H1 (cell line): ENCODE measurements at regions not wholly inside any gene's neighbourhood (a gene's known extent, or its start where the extent isn't known, plus 50 kb on each side); places are given as distances from the start of the nearest gene placed in this dataset.

Experiments
- CTCF ChIA-PET: fragments of 300-600 bp; sonication (Branson Sonifier 250); formaldehyde crosslinking; loops from one replicate; lab custom pipeline; 2021; ENCODE audit not compliant: partially characterized antibody; lab: Charles Lee
- POLR2A ChIA-PET: fragments of 300-600 bp; sonication (Branson Sonifier 250); formaldehyde crosslinking; loops from one replicate; lab custom pipeline; 2021; ENCODE audit warnings: inconsistent platforms; ENCODE audit not compliant: partially characterized antibody; lab: Charles Lee
- DNase-seq, 2 experiments: peaks; one replicate each; pipeline versions ENCODE4 v3.0.0 to v3.0.0-alpha.2; 2010 to 2022; ENCODE audit warnings: low spot score in 2 of 2, low read depth in 1 of 2, mixed read lengths in 1 of 2
- FAIRE-seq: peaks from 2 replicates; lab custom pipeline; 2011; peaks lifted over from hg19 to GRCh38; lab: Jason Lieb, UNC
- H2AFZ ChIP-seq: 2 replicates; pipeline ENCODE4 v1.8.1; 2012; ENCODE audit warnings: low read length, inconsistent platforms
- H2AK5ac ChIP-seq: 2 replicates; pipeline ENCODE4 v1.6.1; 2013; ENCODE audit warnings: low read depth, low read length
- H2BK120ac ChIP-seq: replicated peaks from 2 replicates; pipeline ENCODE3; 2013; ENCODE audit warnings: low read depth, low read length, inconsistent platforms
- H2BK12ac ChIP-seq: 2 replicates; pipeline ENCODE4 v1.6.1; 2013; ENCODE audit warnings: low read depth, low read length
- H2BK15ac ChIP-seq: 2 replicates; pipeline ENCODE4 v1.6.1; 2013; ENCODE audit warnings: low read length
- H2BK20ac ChIP-seq: 2 replicates; pipeline ENCODE4 v1.6.1; 2013; ENCODE audit warnings: low read length
- H2BK5ac ChIP-seq: 2 replicates; pipeline ENCODE4 v1.6.1; 2013; ENCODE audit warnings: low read depth, low read length
- H3K14ac ChIP-seq: 2 replicates; pipeline ENCODE4 v1.6.1; 2013; ENCODE audit warnings: inconsistent platforms; ENCODE audit not compliant: insufficient read length
- H3K18ac ChIP-seq: 2 replicates; pipeline ENCODE4 v1.6.1; 2013; ENCODE audit warnings: low read length; ENCODE audit errors: extremely low read depth
- H3K23ac ChIP-seq: 2 replicates; pipeline ENCODE4 v1.6.1; 2013; ENCODE audit warnings: inconsistent platforms; ENCODE audit not compliant: insufficient read length
- H3K23me2 ChIP-seq: 2 replicates; pipeline ENCODE4 v1.6.1; 2013; ENCODE audit warnings: low read depth, low read length
- H3K27ac ChIP-seq: 2 replicates; pipeline ENCODE4 v1.6.1; 2011; ENCODE audit warnings: low read depth, low read length, inconsistent platforms
- H3K27me3 ChIP-seq, 4 experiments: replicated peaks in 1 of 4; 1 replicate in 1 of 4; 2 replicates in 3 of 4; pipeline versions ENCODE4 v1.6.1 to v1.8.1; 2011 to 2013; ENCODE audit warnings: low read length in 3 of 4, mild to moderate bottlenecking in 3 of 4, inconsistent platforms in 2 of 4, mixed read lengths in 2 of 4, moderate library complexity in 1 of 4; ENCODE audit not compliant: control insufficient read depth in 3 of 4, insufficient read depth in 3 of 4; ENCODE audit errors: extremely low read depth in 1 of 4
- H3K36me3 ChIP-seq, 4 experiments: 2 replicates each; pipeline versions ENCODE4 v1.6.1 to v1.8.1; 2011 to 2013; ENCODE audit warnings: mild to moderate bottlenecking in 4 of 4, low read length in 3 of 4, moderate library complexity in 2 of 4, control low read depth in 1 of 4, inconsistent platforms in 1 of 4; ENCODE audit not compliant: insufficient read depth in 4 of 4, control insufficient read depth in 2 of 4
- H3K4ac ChIP-seq: replicated peaks from 2 replicates; pipeline ENCODE3; 2013; ENCODE audit warnings: low read length, low read depth, mixed read lengths, inconsistent platforms; ENCODE audit not compliant: insufficient read length
- H3K4me1 ChIP-seq, 4 experiments: replicated peaks in 1 of 4; 1 replicate in 1 of 4; 2 replicates in 3 of 4; pipeline versions ENCODE4 v1.6.1 to v1.8.1; 2011 to 2013; ENCODE audit warnings: low read length in 3 of 4, inconsistent platforms in 2 of 4, mixed read lengths in 1 of 4; ENCODE audit not compliant: insufficient read depth in 4 of 4, control insufficient read depth in 3 of 4
- H3K4me2 ChIP-seq, 2 experiments: 2 replicates each; pipeline versions ENCODE4 v1.6.1 to v1.8.1; 2011 to 2013; ENCODE audit warnings: low read depth in 2 of 2, low read length in 2 of 2, control low read depth in 1 of 2, inconsistent platforms in 1 of 2, mild to moderate bottlenecking in 1 of 2; ENCODE audit not compliant: insufficient read depth in 1 of 2
- H3K4me3 ChIP-seq, 4 experiments: fragments of 200-600, 300-600 bp in 1 of 4; sonication (generic), shearing (Covaris generic), sonication (Bioruptor Twin) in 1 of 4; 2 replicates each; pipeline versions ENCODE4 v1.5.1 to v1.8.1; 2011 to 2016; ENCODE audit warnings: low read length in 4 of 4, low read depth in 3 of 4, control low read depth in 2 of 4, inconsistent platforms in 2 of 4, mild to moderate bottlenecking in 2 of 4, mixed read lengths in 1 of 4, moderate library complexity in 1 of 4; ENCODE audit not compliant: insufficient read depth in 2 of 4; ENCODE audit errors: extremely low read depth in 1 of 4
- H3K56ac ChIP-seq: replicated peaks from 2 replicates; pipeline ENCODE3; 2013; ENCODE audit warnings: low read depth, mild to moderate bottlenecking, mixed read lengths, low read length, inconsistent platforms; ENCODE audit not compliant: insufficient read length
- H3K79me1 ChIP-seq: 2 replicates; pipeline ENCODE4 v1.6.1; 2013; ENCODE audit warnings: low read depth, low read length, control low read depth
- H3K79me2 ChIP-seq, 2 experiments: 2 replicates each; pipeline versions ENCODE4 v1.6.1 to v1.8.1; 2012 to 2013; ENCODE audit warnings: low read length in 2 of 2, mild to moderate bottlenecking in 2 of 2, inconsistent platforms in 1 of 2; ENCODE audit not compliant: insufficient read depth in 2 of 2, control insufficient read depth in 1 of 2
- H3K9ac ChIP-seq, 4 experiments: replicated peaks in 1 of 4; 1 replicate in 1 of 4; 2 replicates in 3 of 4; pipeline versions ENCODE4 v1.6.1 to v1.8.1; 2011 to 2013; ENCODE audit warnings: low read depth in 3 of 4, low read length in 3 of 4, control low read depth in 2 of 4, mild to moderate bottlenecking in 2 of 4, moderate library complexity in 2 of 4, inconsistent platforms in 1 of 4; ENCODE audit errors: extremely low read depth in 1 of 4
- H3K9me3 ChIP-seq, 2 experiments: 2 replicates each; pipeline versions ENCODE4 v1.6.1 to v1.8.1; 2012 to 2013; ENCODE audit warnings: mild to moderate bottlenecking in 2 of 2, moderate library complexity in 2 of 2, control low read depth in 1 of 2, inconsistent platforms in 1 of 2, low read depth in 1 of 2, low read length in 1 of 2, mixed read lengths in 1 of 2; ENCODE audit not compliant: insufficient read depth in 2 of 2
- H4K20me1 ChIP-seq, 2 experiments: replicated peaks in 1 of 2; 2 replicates each; pipeline versions ENCODE3 to v1.8.1; 2011 to 2013; ENCODE audit warnings: inconsistent platforms in 2 of 2, low read length in 2 of 2, mild to moderate bottlenecking in 1 of 2; ENCODE audit not compliant: insufficient read depth in 2 of 2, control insufficient read depth in 1 of 2
- H4K5ac ChIP-seq: 2 replicates; pipeline ENCODE4 v1.6.1; 2013; ENCODE audit warnings: low read length, low read depth, mixed read lengths, inconsistent platforms; ENCODE audit not compliant: insufficient read length
- H4K8ac ChIP-seq: 2 replicates; pipeline ENCODE4 v1.8.0; 2013; ENCODE audit warnings: mild to moderate bottlenecking, moderate library complexity, low read length, inconsistent platforms; ENCODE audit not compliant: insufficient read depth; ENCODE audit errors: extremely low read depth
- H4K91ac ChIP-seq: replicated peaks from 2 replicates; pipeline ENCODE3; 2013; ENCODE audit warnings: low read length, mixed read lengths, inconsistent platforms; ENCODE audit not compliant: insufficient read length
- ATF3 ChIP-seq: IDR thresholded peaks from 2 replicates; pipeline ENCODE4 v1.6.1; 2011; ENCODE audit warnings: low read depth, mild to moderate bottlenecking, low read length; ENCODE audit not compliant: insufficient read depth
- CHD2 ChIP-seq: IDR thresholded peaks from 2 replicates; pipeline ENCODE4 v1.6.1; 2012; ENCODE audit warnings: low read length, improper control_type of control experiment
- CTCF ChIP-seq, 3 experiments: IDR thresholded peaks; 1 replicate in 2 of 3; 2 replicates in 1 of 3; pipeline versions ENCODE4 v1.5.1 to v1.6.1; 2011; ENCODE audit warnings: low read length in 3 of 3, mild to moderate bottlenecking in 3 of 3, inconsistent platforms in 2 of 3, low read depth in 1 of 3, moderate library complexity in 1 of 3; ENCODE audit not compliant: insufficient read depth in 1 of 3; ENCODE audit errors: control extremely low read depth in 1 of 3
- EZH2 ChIP-seq: fragments of 200-600 bp; sonication (generic); IDR thresholded peaks from 2 replicates; pipeline ENCODE4 v1.7.1; 2012; ENCODE audit warnings: low read depth, mild to moderate bottlenecking, moderate library complexity, low read length, inconsistent platforms; ENCODE audit not compliant: severe bottlenecking
- JUND ChIP-seq: IDR thresholded peaks from 2 replicates; pipeline ENCODE4 v1.6.1; 2011; ENCODE audit warnings: mild to moderate bottlenecking, improper control_type of control experiment, low read length
- KDM1A ChIP-seq: fragments of 200-600, 300-600 bp; sonication (generic); IDR thresholded peaks from 2 replicates; pipeline ENCODE4 v1.7.1; 2016; ENCODE audit warnings: mild to moderate bottlenecking, low read length, borderline replicate concordance
- RBBP5 ChIP-seq: IDR thresholded peaks from 2 replicates; pipeline ENCODE4 v1.7.1; 2012; ENCODE audit warnings: low read depth, mild to moderate bottlenecking, inconsistent platforms, low read length, moderate library complexity, borderline replicate concordance
- RXRA ChIP-seq: IDR thresholded peaks from 2 replicates; pipeline ENCODE4 v1.6.1; 2011; ENCODE audit warnings: low read depth, mild to moderate bottlenecking, low read length, moderate library complexity; ENCODE audit not compliant: insufficient read depth
- SUZ12 ChIP-seq: fragments of 200-600 bp; sonication (generic); IDR thresholded peaks from 2 replicates; pipeline ENCODE4 v1.6.1; 2012; ENCODE audit warnings: mild to moderate bottlenecking, inconsistent platforms, low read length, moderate library complexity, mixed read lengths
- TAF7 ChIP-seq: optimal IDR thresholded peaks from 2 replicates; pipeline ENCODE3; 2011; ENCODE audit warnings: low read depth, mild to moderate bottlenecking, inconsistent platforms, low read length, moderate library complexity, borderline replicate concordance
- WGBS, 2 experiments: shearing (Covaris generic) in 1 of 2; methylation state at CpG; one replicate each; pipeline versions ENCODE4 v1.1.6 to v1.1.7; 2013 to 2015; ENCODE audit warnings: low lambda C conversion rate in 2 of 2, mixed read lengths in 2 of 2, inconsistent platforms in 1 of 2, low coverage in 1 of 2, missing lambda C conversion rate in 1 of 2; ENCODE audit not compliant: insufficient replicate concordance in 2 of 2, insufficient coverage in 1 of 2, insufficient read length in 1 of 2; ENCODE audit errors: extremely low coverage in 1 of 2, missing lambda C conversion rate in 1 of 2; 5-methylcytosine and 5-hydroxymethylcytosine counted together

GRCh38 chr9:75664597-75664996, 225.9 kb upstream of the PCSK5 start:
- H3K14ac ChIP-seq, result no peak overlapping the region
- H3K4ac ChIP-seq, result no peak overlapping the region
- 92% methylated on average over 4 of the region's 4 CpGs; no CpG with 5 or more reads in 1 of the 2 experiments for WGBS, 2 experiments
- H2BK20ac ChIP-seq, result no peak overlapping the region
- H3K56ac ChIP-seq, result no peak overlapping the region
- DNase-seq (no peak), FAIRE-seq (no peak)
- H2BK15ac ChIP-seq, result no peak overlapping the region
- no peaks in the 10 kb centered on the region for H3K36me3 ChIP-seq
- no peak overlapping the region for H3K18ac ChIP-seq
- CTCF ChIA-PET, result interaction anchor here (0.5 to 0.7 kb wide), 2 partner anchors 63 to 330 kb away, joined by 3 read pairs; no protein-coding TSS in a partner anchor
- H3K79me1 ChIP-seq, result no peaks in the 10 kb centered on the region
- no peaks in the 10 kb centered on the region for H3K27me3 ChIP-seq
- no peaks in the 10 kb centered on the region for H3K23me2 ChIP-seq
- H3K9ac ChIP-seq, result no peak overlapping the region
- no peak overlapping the region for H2AFZ ChIP-seq
- no peak overlapping the region for H2AK5ac ChIP-seq
- H4K8ac ChIP-seq, result no peak overlapping the region
- no peak overlapping the region for H2BK12ac ChIP-seq
- H4K20me1 ChIP-seq, result no peaks in the 10 kb centered on the region
- no peak overlapping the region for H3K27ac ChIP-seq
- POLR2A ChIA-PET, result no interaction called here
- H3K23ac ChIP-seq, result no peak overlapping the region
- no peak overlapping the region for H4K5ac ChIP-seq
- H3K4me3 ChIP-seq, result no peak overlapping the region
- H3K4me2 ChIP-seq, result no peak overlapping the region
- H2BK120ac ChIP-seq, result no peak overlapping the region
- H3K4me1 ChIP-seq, result no peaks in the 10 kb centered on the region
- H3K79me2 ChIP-seq, result no peaks in the 10 kb centered on the region
- H2BK5ac ChIP-seq, result no peak overlapping the region
- H3K9me3 ChIP-seq, result no peaks in the 10 kb centered on the region
- no peak overlapping the region for H4K91ac ChIP-seq
- TF ChIP-seq KDM1A (no peak), TAF7 (no peak), RXRA (no peak), CTCF (IDR thresholded peaks at IDR 0.05; ENCODE audit: control extremely low read depth in 1 of 3, insufficient read depth in 1 of 3, low read depth in 1 of 3, low read length in 3 of 3) (no peak), ATF3 (no peak), CHD2 (no peak), SUZ12 (no peak), RBBP5 (no peak), JUND (no peak), EZH2 (no peak)
